HCT116 (cell line): ENCODE measurements at regions not wholly inside any gene's neighbourhood (a gene's known extent, or its start where the extent isn't known, plus 50 kb on each side); places are given as distances from the start of the nearest gene placed in this dataset.

Experiments
- ATAC-seq: fragments of 200-7000 bp; cut with Tn5 transposase; 2 replicates; pipeline ENCODE4 v1.9.1; 2020; ENCODE audit warnings: mild to moderate bottlenecking, moderate library complexity
- BruUV-seq: library from RNA; stranded (reverse); fragments of 400-500 nt; replicated peaks from 2 replicates; lab custom pipeline; 2021; lab: Mats Ljungman, UMichigan
- CTCF ChIA-PET: fragments of 300-600 bp; sonication (Branson Sonifier 250); formaldehyde crosslinking; loops from one replicate; lab custom pipeline; 2021; ENCODE audit warnings: antibody characterized with exemption; lab: Charles Lee
- POLR2A ChIA-PET: fragments of 300-600, 350-600 bp; sonication (Branson Sonifier 250); formaldehyde crosslinking; loops from one replicate; lab custom pipeline; 2021; ENCODE audit warnings: antibody characterized with exemption; lab: Charles Lee
- RAD21 ChIA-PET, 2 experiments: fragments of 300-600 bp; sonication (Branson Sonifier 250); formaldehyde crosslinking; loops; one replicate each; lab custom pipeline; 2023; ENCODE audit warnings: low total read pairs in 2 of 2; ENCODE audit not compliant: uncharacterized antibody in 2 of 2, unreplicated experiment in 2 of 2, low non-redundant PET in 1 of 2; lab: Charles Lee
- DNase-seq: peaks from one replicate; pipeline ENCODE4 v3.0.0-alpha.2; 2010; ENCODE audit warnings: low read depth, low spot score
- H2AFZ ChIP-seq: fragments of 200-600 bp; shearing (Covaris generic), sonication (generic); 2 replicates; pipeline ENCODE4 v1.6.1; 2017; ENCODE audit warnings: low read depth, mixed run types, mixed read lengths, antibody characterized with exemption, low read length; ENCODE audit not compliant: poor library complexity, severe bottlenecking
- H3K27ac ChIP-seq: 2 replicates; pipeline ENCODE4 v1.5.1; 2012; ENCODE audit warnings: low read depth, low read length
- H3K27me3 ChIP-seq: fragments of 200-600 bp; sonication (generic); 2 replicates; pipeline ENCODE4 v1.6.1; 2016; ENCODE audit warnings: mixed run types, low read length, mixed read lengths; ENCODE audit not compliant: insufficient read depth
- H3K36me3 ChIP-seq, 2 experiments: fragments of 200-500 bp in 1 of 2; fragments of 200-600 bp in 1 of 2; sonication (Bioruptor generic) in 1 of 2; sonication (generic) in 1 of 2; 2 replicates each; pipeline versions ENCODE4 v1.5.1 to v1.6.1; 2014 to 2016; ENCODE audit warnings: low read length in 2 of 2, inconsistent platforms in 1 of 2, mixed read lengths in 1 of 2, mixed run types in 1 of 2; ENCODE audit not compliant: insufficient read depth in 2 of 2, control insufficient read depth in 1 of 2
- H3K4me1 ChIP-seq, 2 experiments: fragments of 200-600 bp in 1 of 2; sonication (generic) in 1 of 2; 2 replicates each; pipeline versions ENCODE4 v1.5.1 to v1.6.1; 2012 to 2017; ENCODE audit warnings: low read length in 2 of 2, inconsistent platforms in 1 of 2, mild to moderate bottlenecking in 1 of 2, mixed read lengths in 1 of 2, mixed run types in 1 of 2, moderate library complexity in 1 of 2; ENCODE audit not compliant: insufficient read depth in 2 of 2, control insufficient read depth in 1 of 2
- H3K4me2 ChIP-seq: fragments of 200-600 bp; sonication (generic); 2 replicates; pipeline ENCODE4 v1.6.1; 2017; ENCODE audit warnings: mixed run types, low read length, mixed read lengths
- H3K4me3 ChIP-seq, 2 experiments: fragments of 200-600 bp in 1 of 2; sonication (generic) in 1 of 2; replicated peaks in 1 of 2; 2 replicates each; pipeline ENCODE4 v1.5.1; 2011 to 2016; ENCODE audit warnings: low read length in 2 of 2, control low read depth in 1 of 2, low read depth in 1 of 2, mild to moderate bottlenecking in 1 of 2, mixed read lengths in 1 of 2, mixed run types in 1 of 2
- H3K79me2 ChIP-seq: fragments of 200-600 bp; sonication (generic); 2 replicates; pipeline ENCODE4 v1.6.1; 2017; ENCODE audit warnings: mild to moderate bottlenecking, mixed run types, low read length, moderate library complexity, mixed read lengths; ENCODE audit not compliant: insufficient read depth
- H3K9ac ChIP-seq: fragments of 200-600 bp; sonication (generic); 2 replicates; pipeline ENCODE4 v1.6.1; 2016; ENCODE audit warnings: low read length, mixed read lengths
- H3K9me2 ChIP-seq: fragments of 200-600 bp; sonication (generic), shearing (Covaris generic); 2 replicates; pipeline ENCODE4 v1.6.1; 2017; ENCODE audit warnings: mixed run types, mild to moderate bottlenecking, moderate library complexity; ENCODE audit not compliant: insufficient read depth
- H3K9me3 ChIP-seq, 2 experiments: fragments of 200-500 bp in 1 of 2; fragments of 200-600 bp in 1 of 2; sonication (Bioruptor generic) in 1 of 2; sonication (generic) in 1 of 2; 2 replicates each; pipeline ENCODE4 v1.6.1; 2014 to 2017; ENCODE audit warnings: low read length in 2 of 2, mixed read lengths in 2 of 2, inconsistent platforms in 1 of 2, low read depth in 1 of 2, mild to moderate bottlenecking in 1 of 2, mixed run types in 1 of 2, moderate library complexity in 1 of 2; ENCODE audit not compliant: control insufficient read depth in 1 of 2, insufficient read depth in 1 of 2
- H4K20me1 ChIP-seq: fragments of 200-600 bp; sonication (generic), shearing (Covaris generic); 2 replicates; pipeline ENCODE4 v1.6.1; 2017; ENCODE audit warnings: mixed run types, mild to moderate bottlenecking, moderate library complexity; ENCODE audit not compliant: insufficient read depth
- ATF3 ChIP-seq: IDR thresholded peaks from 2 replicates; pipeline ENCODE4 v1.6.1; 2012
- CBX3 ChIP-seq: IDR thresholded peaks from 2 replicates; pipeline ENCODE4 v1.6.1; 2012; ENCODE audit warnings: low read depth
- CEBPB ChIP-seq: IDR thresholded peaks from 2 replicates; pipeline ENCODE4 v1.6.1; 2012; ENCODE audit warnings: low read depth
- CTCF ChIP-seq, 3 experiments: fragments of 200-600 bp in 1 of 3; sonication (generic) in 1 of 3; IDR thresholded peaks in 2 of 3; conservative IDR thresholded peaks in 1 of 3; 2 replicates each; pipeline ENCODE4 v1.5.1; 2012 to 2017; ENCODE audit warnings: low read depth in 2 of 3, low read length in 2 of 3, antibody characterized with exemption in 1 of 3, borderline replicate concordance in 1 of 3, control low read depth in 1 of 3, mild to moderate bottlenecking in 1 of 3, mixed read lengths in 1 of 3, mixed run types in 1 of 3, moderate library complexity in 1 of 3; ENCODE audit not compliant: insufficient read depth in 1 of 3
- ELF1 ChIP-seq: IDR thresholded peaks from 2 replicates; pipeline ENCODE4 v1.6.1; 2012; ENCODE audit warnings: low read depth, borderline replicate concordance
- EZH2 ChIP-seq: fragments of 200-600 bp; sonication (generic); IDR thresholded peaks from 2 replicates; pipeline ENCODE4 v1.6.1; 2017; ENCODE audit warnings: antibody characterized with exemption, mixed run types
- EZH2phosphoT487 ChIP-seq: fragments of 200-600 bp; IDR thresholded peaks from 2 replicates; pipeline ENCODE4 v1.6.1; 2018; ENCODE audit warnings: antibody characterized with exemption, borderline replicate concordance
- FOSL1 ChIP-seq: IDR thresholded peaks from 2 replicates; pipeline ENCODE4 v1.6.1; 2012; ENCODE audit warnings: low read depth
- JUND ChIP-seq: IDR thresholded peaks from 2 replicates; pipeline ENCODE4 v1.6.1; 2012
- MAX ChIP-seq: IDR thresholded peaks from 2 replicates; pipeline ENCODE4 v1.6.1; 2012
- POLR2A ChIP-seq: IDR thresholded peaks from 2 replicates; pipeline ENCODE4 v1.7.0; 2011; ENCODE audit warnings: borderline replicate concordance; ENCODE audit not compliant: insufficient read depth, insufficient read length; ENCODE audit errors: extremely low read depth
- POLR2AphosphoS5 ChIP-seq: IDR thresholded peaks from 2 replicates; pipeline ENCODE4 v1.6.1; 2011; ENCODE audit warnings: mild to moderate bottlenecking, low read depth, low read length, moderate library complexity
- RAD21 ChIP-seq: IDR thresholded peaks from 2 replicates; pipeline ENCODE4 v1.6.1; 2012; ENCODE audit warnings: low read depth, mild to moderate bottlenecking
- REST ChIP-seq: IDR thresholded peaks from 2 replicates; pipeline ENCODE4 v1.6.1; 2012; ENCODE audit warnings: low read depth
- SIN3A ChIP-seq: IDR thresholded peaks from 2 replicates; pipeline ENCODE4 v1.6.1; 2012; ENCODE audit warnings: low read depth
- SP1 ChIP-seq: IDR thresholded peaks from 2 replicates; pipeline ENCODE4 v1.6.1; 2012; ENCODE audit warnings: low read depth
- TCF7L2 ChIP-seq: IDR thresholded peaks from 2 replicates; pipeline ENCODE4 v1.7.0; 2011; ENCODE audit warnings: borderline replicate concordance, inconsistent platforms; ENCODE audit not compliant: insufficient read depth, insufficient read length; ENCODE audit errors: extremely low read depth
- YY1 ChIP-seq: IDR thresholded peaks from 2 replicates; pipeline ENCODE4 v1.6.1; 2011; ENCODE audit warnings: low read length, low read depth, moderate library complexity, mild to moderate bottlenecking; ENCODE audit not compliant: insufficient replicate concordance; ENCODE audit errors: extremely low read depth
- ZBTB33 ChIP-seq: IDR thresholded peaks from 2 replicates; pipeline ENCODE4 v1.6.1; 2011; ENCODE audit warnings: mild to moderate bottlenecking, low read length, moderate library complexity; ENCODE audit not compliant: insufficient replicate concordance; ENCODE audit errors: extremely low read depth
- ZFX ChIP-seq: fragments of 450-650 bp; IDR thresholded peaks from 2 replicates; pipeline ENCODE4 v1.6.1; 2017
- intact Hi-C: fragments of 100-400 bp; cut with micrococcal nuclease; formaldehyde crosslinking; loops from 2 replicates; pipeline ENCODE4 v1.10.0; 2022

- ATAC-seq (no peak), DNase-seq (no peak)
- H3K9ac ChIP-seq = no peak overlapping the region
- H4K20me1 ChIP-seq = no peaks in the 10 kb centered on the region
- H3K9me2 ChIP-seq = no peaks in the 10 kb centered on the region
- H3K4me3 ChIP-seq = no peak overlapping the region
- H3K36me3 ChIP-seq = no peaks in the 10 kb centered on the region
- CTCF ChIA-PET = no interaction called here
- no peaks in the 10 kb centered on the region for H3K9me3 ChIP-seq
- TF ChIP-seq CTCF (IDR thresholded peaks at IDR 0.05 in 2 of 3, conservative IDR thresholded peaks at IDR 0.05 in 1 of 3; ENCODE audit: borderline replicate concordance in 1 of 3, insufficient read depth in 1 of 3, low read depth in 2 of 3, low read length in 2 of 3) (no peak), EZH2phosphoT487 (no peak), RAD21 (no peak), MAX (no peak), EZH2 (no peak), YY1 (no peak), CEBPB (no peak), SIN3A (no peak), POLR2A (no peak), FOSL1 (no peak), ELF1 (no peak), REST (no peak), ATF3 (no peak), CBX3 (no peak), TCF7L2 (no peak), JUND (no peak), ZFX (no peak), SP1 (no peak), ZBTB33 (no peak), POLR2AphosphoS5 (no peak)
- no peak overlapping the region for H3K27ac ChIP-seq
- H3K4me2 ChIP-seq = no peak overlapping the region
- H3K4me1 ChIP-seq = no peaks in the 10 kb centered on the region
- H3K79me2 ChIP-seq = no peaks in the 10 kb centered on the region
- no peaks in the 10 kb centered on the region for H3K27me3 ChIP-seq
- no TSS peak for BruUV-seq
- RAD21 ChIA-PET = no interaction called here
- H2AFZ ChIP-seq = no peak overlapping the region
- POLR2A ChIA-PET = no interaction called here
- intact Hi-C loops = no loop called here
Measured at GRCh38 chr3:148084931-148085330, 612.8 kb upstream of the AGTR1 start.
